DND-41 (cell line): ENCODE measurements at regions not wholly inside any gene's neighbourhood (a gene's known extent, or its start where the extent isn't known, plus 50 kb on each side); places are given as distances from the start of the nearest gene placed in this dataset.

Experiments
- EZH2 ChIP-seq: IDR thresholded peaks from 3 replicates; pipeline ENCODE4 v1.6.1; 2012; ENCODE audit warnings: borderline replicate concordance, low read depth, mild to moderate bottlenecking, moderate library complexity, low read length, inconsistent platforms; ENCODE audit not compliant: severe bottlenecking
- TF ChIP-seq, protein P1 (sequence below): IDR thresholded peaks from 2 replicates; pipeline ENCODE4 v1.5.1; 2012; ENCODE audit warnings: borderline replicate concordance, low read length, moderate library complexity, mild to moderate bottlenecking; ENCODE audit not compliant: poor library complexity, severe bottlenecking; ENCODE audit errors: extremely low read depth

DNA sequence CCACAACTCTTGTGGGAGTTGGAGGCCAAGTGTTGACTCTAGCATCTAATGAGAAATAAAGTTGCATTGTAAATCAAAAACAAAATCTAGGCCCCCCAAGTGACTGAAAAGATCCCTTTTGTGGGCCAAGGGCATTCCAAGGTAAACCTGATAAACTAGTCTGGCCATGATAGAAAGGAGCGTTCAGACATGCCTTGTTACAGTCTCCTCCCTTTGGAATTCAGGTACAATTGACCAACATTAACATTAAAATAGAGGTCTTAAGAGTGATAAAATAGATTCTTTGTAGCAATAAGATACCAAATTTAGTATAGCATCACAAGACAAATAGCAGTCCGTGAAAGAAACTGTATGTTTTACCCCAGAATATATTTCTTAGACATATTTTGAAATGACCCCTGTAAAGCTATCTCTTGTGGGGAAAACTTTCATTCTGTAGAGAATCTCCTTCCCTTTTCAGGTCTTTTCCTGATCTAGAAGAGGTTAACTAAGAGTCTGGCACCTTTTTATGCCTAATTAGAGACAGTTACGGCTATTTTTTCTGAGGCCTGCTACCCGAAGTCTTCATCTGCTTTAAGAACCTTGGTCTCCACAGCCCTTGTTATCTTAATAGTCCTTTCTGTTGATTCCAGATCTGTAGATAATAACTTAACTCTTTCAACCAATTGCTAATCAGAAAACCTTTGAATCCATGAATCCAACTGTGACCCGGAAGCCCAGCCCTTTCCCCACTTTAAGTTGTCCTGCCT lies 495.4 kb upstream of the MMS22L start:
- TF ChIP-seq, protein P1, sequence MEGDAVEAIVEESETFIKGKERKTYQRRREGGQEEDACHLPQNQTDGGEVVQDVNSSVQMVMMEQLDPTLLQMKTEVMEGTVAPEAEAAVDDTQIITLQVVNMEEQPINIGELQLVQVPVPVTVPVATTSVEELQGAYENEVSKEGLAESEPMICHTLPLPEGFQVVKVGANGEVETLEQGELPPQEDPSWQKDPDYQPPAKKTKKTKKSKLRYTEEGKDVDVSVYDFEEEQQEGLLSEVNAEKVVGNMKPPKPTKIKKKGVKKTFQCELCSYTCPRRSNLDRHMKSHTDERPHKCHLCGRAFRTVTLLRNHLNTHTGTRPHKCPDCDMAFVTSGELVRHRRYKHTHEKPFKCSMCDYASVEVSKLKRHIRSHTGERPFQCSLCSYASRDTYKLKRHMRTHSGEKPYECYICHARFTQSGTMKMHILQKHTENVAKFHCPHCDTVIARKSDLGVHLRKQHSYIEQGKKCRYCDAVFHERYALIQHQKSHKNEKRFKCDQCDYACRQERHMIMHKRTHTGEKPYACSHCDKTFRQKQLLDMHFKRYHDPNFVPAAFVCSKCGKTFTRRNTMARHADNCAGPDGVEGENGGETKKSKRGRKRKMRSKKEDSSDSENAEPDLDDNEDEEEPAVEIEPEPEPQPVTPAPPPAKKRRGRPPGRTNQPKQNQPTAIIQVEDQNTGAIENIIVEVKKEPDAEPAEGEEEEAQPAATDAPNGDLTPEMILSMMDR, result no peak
- TF ChIP-seq EZH2, result no peak
